ENCODE measurements at regions not wholly inside any gene's neighbourhood (a gene's known extent, or its start where the extent isn't known, plus 50 kb on each side); places are given as distances from the start of the nearest gene placed in this dataset.
A peak's percentile ranks its signal among the peaks of the same experiment; 100 is the strongest.
"Not testable (repeated sequence)": the region's sequence is repeated elsewhere in the genome, so short reads cannot be mapped to it uniquely, and the experiment has no call there.

DNA sequence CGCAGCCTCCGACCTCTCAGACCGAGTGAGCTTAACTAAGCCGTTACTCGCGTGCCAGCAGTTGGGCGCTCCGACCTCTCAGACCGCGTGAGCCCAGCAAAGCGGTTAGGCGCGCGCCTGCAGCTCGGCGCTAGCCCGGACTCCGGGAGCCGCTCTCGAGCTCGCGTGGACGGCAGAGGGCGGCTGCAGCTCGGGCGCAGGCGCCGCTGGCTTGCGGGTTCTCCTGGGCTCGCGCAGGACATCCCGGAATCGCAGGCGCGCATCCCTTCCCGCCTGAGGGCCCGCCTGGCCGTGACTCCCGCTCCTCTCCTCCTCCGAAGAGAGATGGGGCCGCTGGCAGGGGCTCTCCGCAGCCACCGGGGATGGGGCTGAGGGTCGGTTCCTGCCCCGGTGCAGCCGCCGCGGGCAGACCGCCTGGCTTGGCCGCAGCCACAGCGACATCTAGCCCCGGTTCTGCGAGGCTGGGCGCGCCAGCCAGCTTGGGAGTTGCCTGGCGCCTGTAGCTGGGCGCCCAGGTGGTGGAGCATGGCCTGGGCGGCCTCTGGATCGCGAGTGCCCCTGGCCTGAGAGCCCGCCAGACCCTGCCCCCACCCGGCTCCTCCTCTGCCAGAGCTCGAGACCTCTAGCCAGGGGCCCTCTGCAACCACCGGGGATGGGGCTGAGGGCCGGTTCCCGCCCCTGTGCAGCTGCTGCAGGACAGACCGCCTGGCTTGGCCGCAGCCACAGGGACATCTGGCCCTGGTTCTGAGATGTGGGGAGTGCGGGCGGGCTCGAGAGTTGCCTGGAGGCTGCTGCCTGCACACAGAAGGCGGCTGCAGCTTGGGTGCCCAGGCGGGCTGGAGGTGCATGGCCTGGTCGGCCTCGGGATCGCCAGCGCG, 85.7 kb upstream of the CCDC180 start:
- not testable (repeated sequence) for H3K27me3 Mint-ChIP-seq (ENCODE audit: low read depth)
- Histone ChIP-seq H3K9ac (ENCODE audit: extremely low read depth, insufficient read length, low read length) (peak overlapping the region; percentile 96), H2BK5ac (ENCODE audit: insufficient read length, low read length) (peak overlapping the region; percentile 77)

More for the DNA sequence above, 85.7 kb upstream of the CCDC180 start:
- H4K20me1 ChIP-seq (ENCODE audit: control insufficient read depth, insufficient read depth, insufficient read length); H3K4me1 ChIP-seq (ENCODE audit: insufficient read depth, low read length); H3K23me2 ChIP-seq (ENCODE audit: insufficient read length, low read depth, low read length, poor library complexity, severe bottlenecking); H2AFZ ChIP-seq (ENCODE audit: low read length); H4K5ac ChIP-seq (ENCODE audit: insufficient read length, low read depth, low read length); H2BK120ac ChIP-seq (ENCODE audit: low read depth, low read length, poor library complexity, severe bottlenecking); H3K79me2 ChIP-seq (ENCODE audit: insufficient read depth, low read length); H3K27me3 ChIP-seq (ENCODE audit: insufficient read depth, low read length); H3K9me3 Mint-ChIP-seq; H3K9me3 ChIP-seq (ENCODE audit: control insufficient read depth, low read depth, low read length); H2BK12ac ChIP-seq (ENCODE audit: insufficient read length, low read depth, low read length); H3K23ac ChIP-seq (ENCODE audit: insufficient read length, low read depth, low read length); H3K79me1 ChIP-seq (ENCODE audit: insufficient read depth, low read depth, low read length, poor library complexity, severe bottlenecking); H2BK15ac ChIP-seq (ENCODE audit: low read depth, low read length); H4K8ac ChIP-seq (replicated peaks; ENCODE audit: insufficient read length, low read depth, low read length); H3T11ph ChIP-seq (ENCODE audit: low read length); H2BK20ac ChIP-seq (ENCODE audit: low read depth, low read length, poor library complexity, severe bottlenecking); H2AK5ac ChIP-seq (ENCODE audit: insufficient read length, low read length): not testable (repeated sequence)
- peak; percentile 53 for DNase-seq
- Histone ChIP-seq H3K18ac (ENCODE audit: insufficient read length, low read depth, low read length) (peak overlapping the region; percentile 98), H3K56ac (ENCODE audit: insufficient read length, low read depth, low read length) (peak overlapping the region; percentile 65), H4K91ac (ENCODE audit: insufficient read length, low read depth, low read length) (peak overlapping the region; percentile 81), H3K4me2 (ENCODE audit: insufficient read depth, insufficient read length, low read length) (peak overlapping the region; percentile 24), H3K27ac (ENCODE audit: insufficient read length, low read depth, low read length) (peak overlapping the region; percentile 76), H3K4ac (ENCODE audit: low read depth, low read length) (peak overlapping the region; percentile 89), H3K14ac (ENCODE audit: insufficient read depth, low read length) (peak overlapping the region; percentile 97)
- Mint-ChIP-seq H3K36me3 (ENCODE audit: insufficient read depth in 1 of 3, low read depth in 3 of 3) (peaks cover 16 to 29% (median 27%) of the 10 kb centered on the region in 3 experiments), H3K4me3 (peak overlapping the region; percentile 94), H3K4me1 (peaks cover 35 to 51% of the 10 kb centered on the region in 2 experiments), H3K27ac (peak overlapping the region; percentile 98 to 100 (median 99))
- whole genome bisulfite sequencing (ENCODE audit: extremely low coverage, insufficient read length, low lambda C conversion rate) = no CpG with 5 or more reads among the region's 78 CpGs

Data from H9 (cell line).